ENCODE measurements at regions not wholly inside any gene's neighbourhood (a gene's known extent, or its start where the extent isn't known, plus 50 kb on each side); places are given as distances from the start of the nearest gene placed in this dataset.

- TF ChIP-seq BCL11A (IDR thresholded peaks at IDR 0.05; ENCODE audit: low read depth, low read length) (no peak), SREBF2 (IDR thresholded peaks at IDR 0.05; ENCODE audit: low read length) (no peak), TBL1XR1 (IDR thresholded peaks at IDR 0.05; ENCODE audit: low read depth, low read length) (no peak), NR2C1 (IDR thresholded peaks at IDR 0.05) (no peak), BCLAF1 (IDR thresholded peaks at IDR 0.05) (no peak), EP300 (IDR thresholded peaks at IDR 0.05; ENCODE audit: borderline replicate concordance in 1 of 2, control insufficient read depth in 1 of 2, low read depth in 2 of 2, low read length in 2 of 2) (no peak), ZNF207 (IDR thresholded peaks at IDR 0.05; ENCODE audit: borderline replicate concordance) (no peak), CUX1 (IDR thresholded peaks at IDR 0.05; ENCODE audit: insufficient replicate concordance, low read depth, low read length) (no peak), SKIL (IDR thresholded peaks at IDR 0.05; ENCODE audit: low read depth, poor library complexity, severe bottlenecking) (no peak), SP1 (IDR thresholded peaks at IDR 0.05; ENCODE audit: low read depth, low read length) (no peak), ZNF274 (IDR thresholded peaks at IDR 0.05; ENCODE audit: insufficient read depth, insufficient read length) (no peak), CBX5 (IDR thresholded peaks at IDR 0.05; ENCODE audit: low read depth) (no peak)
These were observed 126.6 kb upstream of the ADAMTS9 start (continued) for GRCh38 chr3:64814351-64814750.

Data from GM12878 (cell line).